ENCODE measurements at regions not wholly inside any gene's neighbourhood (a gene's known extent, or its start where the extent isn't known, plus 50 kb on each side); places are given as distances from the start of the nearest gene placed in this dataset.

DNA sequence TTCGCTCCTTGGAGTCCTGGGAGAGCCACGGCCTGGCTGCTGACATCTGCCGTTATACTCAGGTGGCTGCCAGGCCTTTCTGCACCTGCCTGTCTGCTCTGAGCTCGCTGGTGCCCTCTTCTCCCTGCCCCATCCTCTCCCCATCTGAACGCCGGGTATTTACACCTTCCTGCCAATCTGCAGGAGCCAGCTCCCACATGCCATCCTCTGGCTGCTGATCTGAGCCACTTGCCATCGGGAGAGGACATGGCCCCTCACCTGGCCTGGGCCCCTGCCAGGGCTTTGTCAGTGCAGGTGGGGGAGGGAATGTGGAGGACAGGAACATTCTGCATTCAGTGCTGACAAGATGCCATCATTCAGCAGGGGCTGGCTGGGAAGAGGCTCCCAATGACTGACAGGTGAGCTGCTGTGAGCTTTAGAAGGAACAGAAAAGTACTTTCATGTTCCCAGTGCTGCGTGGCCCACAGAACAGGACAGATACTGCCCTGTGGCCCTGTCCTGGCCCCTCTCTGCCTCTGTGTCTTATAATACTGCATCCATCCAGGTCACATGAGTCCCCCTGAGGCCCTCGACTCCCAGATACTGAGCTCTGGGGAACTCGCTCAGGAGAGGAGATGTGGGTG is 96.3 kb upstream of the ZNF469 start:
- no peak overlapping the region for H3K27ac ChIP-seq (ENCODE audit: low read depth, low read length)
- 83 to 94% (median 92%) methylated on average over 10 of the region's 10 CpGs for WGBS, 3 donors

DNA sequence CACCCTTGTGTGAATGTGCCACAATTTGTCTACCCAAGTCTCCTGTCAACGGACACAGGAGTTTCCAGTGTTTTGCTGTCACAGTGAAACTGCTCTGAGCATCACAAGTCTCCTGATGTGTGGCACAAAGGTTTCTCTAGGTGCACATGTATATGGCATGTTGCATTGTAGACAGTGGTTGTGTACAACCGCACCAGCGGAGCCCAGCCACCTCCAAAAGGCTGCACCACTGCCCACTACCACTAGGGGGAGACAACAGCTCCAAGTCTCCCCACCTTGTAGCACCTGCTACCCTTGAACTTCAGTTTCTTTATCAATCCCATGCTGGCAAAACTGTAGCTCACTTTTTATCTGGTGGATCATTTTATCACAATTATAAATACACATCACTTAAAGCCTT is 95.5 kb upstream of the ZNF469 start:
- 74 to 92% (median 90%) methylated on average over 3 of the region's 3 CpGs for WGBS, 3 donors
- H3K27ac ChIP-seq (ENCODE audit: low read depth, low read length) = no peak overlapping the region

DNA sequence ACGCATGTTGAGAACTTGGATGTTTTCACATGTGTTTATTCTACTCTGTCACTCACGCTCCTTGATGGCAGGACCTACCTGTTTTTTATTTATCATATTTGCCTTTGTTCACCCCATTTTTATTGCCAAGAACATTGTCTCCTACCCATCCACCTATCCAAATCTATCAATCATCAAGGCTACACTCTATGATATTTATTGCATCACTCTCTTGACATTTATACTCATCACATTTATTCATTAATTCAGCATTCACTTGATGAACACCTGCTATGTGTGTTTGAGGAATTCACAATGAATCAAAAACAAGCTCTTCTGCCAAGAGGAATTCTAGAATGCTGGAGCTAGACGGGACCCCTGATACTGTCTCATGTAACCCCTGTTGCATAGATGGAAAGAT is 94.5 kb upstream of the ZNF469 start:
- H3K27ac ChIP-seq (ENCODE audit: low read depth, low read length) = no peak overlapping the region
- 75 to 86% (median 85%) methylated on average over 3 of the region's 3 CpGs for WGBS, 3 donors

DNA sequence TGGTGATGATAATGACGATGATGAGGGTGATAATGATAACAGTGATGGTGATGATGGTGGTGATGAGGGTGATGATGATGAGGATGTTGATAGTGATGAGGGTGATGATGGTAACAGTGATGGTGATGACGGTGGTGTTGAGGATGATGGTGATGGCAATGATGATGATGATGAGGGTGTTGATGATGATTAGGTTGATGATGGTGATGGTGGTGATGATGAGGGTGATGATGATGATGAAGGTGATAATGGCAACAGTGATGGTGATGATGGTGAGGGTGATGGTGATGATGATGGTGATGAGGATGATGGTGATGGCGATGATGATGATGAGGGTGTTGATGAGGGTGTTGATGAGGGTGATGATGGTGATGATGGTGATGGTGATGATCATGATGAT is 93.8 kb upstream of the ZNF469 start:
- H3K27ac ChIP-seq (ENCODE audit: low read depth, low read length) = no peak overlapping the region
- WGBS, 3 donors = 90 to 97% (median 90%) methylated on average over 3 of the region's 3 CpGs

DNA sequence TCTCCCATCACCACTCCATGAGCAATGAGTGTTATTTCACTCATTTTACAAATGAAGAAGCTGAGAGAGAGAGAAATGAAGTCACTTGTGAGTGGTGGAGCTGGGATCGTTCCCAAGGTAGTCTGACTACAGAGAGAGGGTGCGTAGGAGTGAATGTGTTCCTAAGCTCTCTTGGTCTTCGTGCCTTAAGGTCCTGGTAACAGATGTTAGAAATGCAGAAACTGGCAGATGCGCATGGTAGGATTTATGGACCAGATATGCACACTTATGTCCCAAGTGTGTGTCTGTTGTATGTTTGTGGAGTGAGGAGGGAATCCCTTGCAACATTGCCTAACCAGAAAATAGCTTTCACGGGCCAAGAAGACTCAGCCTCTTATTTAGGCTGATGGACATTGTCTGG is 93.2 kb upstream of the ZNF469 start:
- no peak overlapping the region for H3K27ac ChIP-seq (ENCODE audit: low read depth, low read length)
- WGBS, 3 donors = 69 to 75% (median 69%) methylated on average over 5 of the region's 5 CpGs

DNA sequence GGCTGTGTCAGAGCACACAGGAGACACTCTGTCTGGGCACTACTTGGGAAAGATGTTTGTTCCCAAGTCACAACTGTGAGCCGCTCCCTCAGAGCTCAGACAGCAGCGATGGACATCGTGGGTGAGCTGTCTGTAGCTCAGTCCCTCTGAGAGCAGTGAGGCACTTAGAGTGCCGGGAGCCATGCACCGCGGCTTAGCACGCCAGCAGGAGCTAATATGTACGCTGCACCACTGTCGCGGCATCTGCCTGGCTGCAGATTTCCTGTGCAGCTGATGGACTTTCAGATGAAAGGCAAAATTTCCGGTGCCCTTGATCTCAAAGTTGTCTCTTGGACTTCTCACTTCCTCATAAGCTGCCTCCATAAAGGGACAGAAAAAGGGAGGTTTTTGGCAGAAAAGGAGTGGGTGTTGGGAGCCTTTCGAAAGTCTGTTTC is 92.8 kb upstream of the ZNF469 start:
- no peak overlapping the region for H3K27ac ChIP-seq (ENCODE audit: low read depth, low read length)

DNA sequence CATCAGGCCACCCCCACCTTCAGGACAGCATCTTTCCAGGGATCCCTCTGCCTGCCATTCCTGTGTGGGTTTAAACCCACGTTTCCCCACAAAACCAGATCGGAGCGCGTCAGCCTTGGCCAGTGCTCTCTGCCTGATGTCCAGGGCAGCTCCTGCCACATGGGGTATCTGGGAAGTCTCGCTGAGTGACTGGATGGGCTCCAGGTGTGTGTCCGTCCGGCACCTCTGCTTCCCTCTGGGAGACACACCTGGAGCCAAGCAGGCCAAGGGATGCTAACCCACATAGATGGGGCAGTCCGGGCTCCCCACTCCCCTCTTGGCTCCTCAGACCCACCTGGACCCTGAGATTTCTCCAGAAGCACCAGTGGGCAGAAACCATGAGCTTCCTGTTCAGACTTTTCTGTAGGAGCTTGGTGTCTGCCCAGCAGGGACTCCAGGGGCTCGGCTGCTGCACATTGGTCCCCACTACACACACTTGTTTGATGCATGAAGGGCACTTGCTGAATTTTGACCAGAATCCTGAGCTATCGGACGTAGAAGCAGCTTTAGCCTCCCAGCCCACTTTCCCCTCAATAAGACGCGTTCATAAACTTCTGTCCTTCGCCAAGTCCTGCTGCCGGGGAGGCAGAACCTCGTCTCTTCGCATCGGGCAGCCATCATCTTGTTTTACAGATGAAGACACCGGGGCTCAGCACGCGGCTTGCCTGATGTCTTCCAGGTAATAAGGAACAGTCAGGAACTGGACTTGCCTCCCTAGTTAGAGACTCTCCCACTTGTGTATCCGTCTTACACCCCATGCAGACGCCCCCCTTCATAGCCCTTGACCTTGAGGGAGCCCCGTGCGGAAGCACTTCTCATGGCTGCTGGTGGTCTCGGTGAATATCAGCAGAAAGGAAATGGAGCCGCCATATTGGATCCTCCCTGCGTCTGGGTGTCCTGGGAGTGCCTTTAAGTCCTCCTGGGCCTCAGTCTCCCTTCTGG is 91.6 kb upstream of the ZNF469 start:
- H3K27ac ChIP-seq (ENCODE audit: low read depth, low read length) = no peak overlapping the region
- 74 to 90% (median 80%) methylated on average over 28 of the region's 28 CpGs for WGBS, 3 donors

More for the DNA sequence above, 92.8 kb upstream of the ZNF469 start:
- WGBS, 3 donors = 28 to 66% (median 44%) methylated on average over 12 of the region's 12 CpGs

DNA sequence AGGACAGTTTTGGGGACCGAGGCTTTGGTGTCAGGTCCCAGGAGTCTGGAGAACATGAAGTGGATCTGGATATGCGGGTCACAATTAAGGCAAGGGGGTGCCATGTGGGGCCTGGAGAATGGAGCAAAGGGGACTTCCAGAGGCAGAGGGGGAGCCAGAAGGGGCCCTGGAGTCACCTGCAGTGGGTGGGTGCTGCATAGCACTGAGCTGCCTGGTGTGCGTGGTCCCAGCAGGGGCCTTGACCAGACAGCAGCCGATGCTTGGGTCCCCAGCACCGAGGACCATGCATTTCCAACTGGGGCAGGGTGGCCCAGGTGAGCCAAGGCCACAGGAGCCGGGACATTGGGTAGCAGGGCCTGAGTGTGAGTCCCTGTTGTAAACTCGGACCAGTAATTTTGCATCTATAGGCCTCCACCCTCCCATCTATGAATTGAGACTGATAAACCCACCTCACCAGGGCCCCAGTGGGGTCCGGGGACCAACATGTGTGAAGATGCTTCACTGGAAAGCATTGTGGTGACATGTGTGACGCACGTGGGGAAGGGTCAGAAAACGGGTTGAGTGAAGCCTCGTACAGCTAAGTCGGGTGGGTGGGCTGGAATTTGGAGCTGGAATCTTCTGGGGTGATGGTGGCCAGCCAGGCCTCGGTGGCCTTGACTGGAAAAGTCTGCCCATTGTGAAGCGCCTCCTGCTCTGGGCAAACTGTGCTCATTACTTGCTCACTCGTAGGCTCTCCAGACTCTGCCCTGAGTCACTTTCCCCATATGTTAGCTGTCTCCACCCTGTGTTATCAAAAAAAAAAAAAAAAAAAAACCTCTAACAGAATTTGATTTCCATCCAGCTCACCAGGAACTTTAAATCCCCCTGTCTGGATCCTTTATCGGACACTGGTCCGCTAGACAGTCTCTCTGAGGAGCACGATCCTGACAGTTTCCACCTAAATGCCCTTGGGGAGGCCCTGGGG is 90.5 kb upstream of the ZNF469 start:
- 90 to 95% (median 90%) methylated on average over 19 of the region's 19 CpGs for WGBS, 3 donors
- no peak overlapping the region for H3K27ac ChIP-seq (ENCODE audit: low read depth, low read length)

DNA sequence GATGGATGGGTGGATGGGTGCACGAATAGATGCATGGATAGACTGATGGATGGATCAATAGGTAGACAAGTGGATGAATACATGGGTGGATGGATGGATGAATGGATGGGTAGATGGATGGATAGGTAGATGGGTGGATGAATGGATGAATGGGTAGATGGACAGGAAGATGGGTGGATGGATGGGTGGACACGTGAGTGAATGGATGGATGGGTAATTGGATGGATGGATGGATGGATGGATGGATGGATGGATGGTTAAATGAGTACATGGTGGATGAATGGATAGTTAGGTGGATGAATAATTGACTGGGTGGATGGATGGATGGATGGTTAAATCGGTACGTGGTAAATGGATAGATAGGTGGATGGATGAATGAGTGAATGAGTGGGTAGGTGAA is 89.7 kb upstream of the ZNF469 start:
- H3K27ac ChIP-seq (ENCODE audit: low read depth, low read length) = no peak overlapping the region
- WGBS, 3 donors = 95 to 96% (median 95%) methylated on average over 4 of the region's 4 CpGs

DNA sequence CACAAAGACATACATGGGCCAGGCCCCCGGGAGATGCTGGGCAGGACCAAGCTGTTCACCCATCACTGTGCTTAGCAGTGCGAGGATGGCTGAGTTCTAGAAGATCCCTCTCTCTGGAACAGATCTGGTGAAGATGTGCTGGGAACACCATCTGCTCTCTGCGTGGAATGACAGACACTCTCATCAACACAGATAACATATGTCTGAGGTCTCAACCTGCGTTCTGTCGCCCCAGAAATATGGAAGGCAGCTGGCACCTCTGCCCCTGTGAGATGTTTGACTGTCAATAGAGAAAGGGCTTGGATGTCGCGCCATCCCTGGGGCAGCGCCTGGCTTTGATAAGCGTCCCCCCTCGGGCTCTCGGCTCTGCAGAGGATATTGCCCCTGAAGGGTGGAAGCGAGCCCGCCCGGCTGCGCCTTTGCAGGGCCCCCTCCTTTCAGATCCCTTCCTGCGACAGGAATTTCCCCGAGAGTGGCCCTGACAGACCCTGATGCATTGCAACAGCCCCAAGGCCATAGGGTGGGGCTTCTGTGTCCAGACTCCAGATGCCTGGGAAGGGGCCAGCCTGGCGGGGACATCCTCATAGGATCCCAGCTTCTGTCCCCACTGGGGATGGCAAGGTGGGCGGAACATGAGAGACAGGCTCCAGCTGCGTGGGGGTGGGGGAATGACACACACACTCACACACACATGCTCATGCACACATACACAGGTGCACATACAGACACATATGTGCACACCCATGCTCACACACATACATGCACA is 86.9 kb upstream of the ZNF469 start:
- no peak overlapping the region for H3K27ac ChIP-seq (ENCODE audit: low read depth, low read length)
- 53 to 68% (median 56%) methylated on average over 20 of the region's 20 CpGs for WGBS, 3 donors

DNA sequence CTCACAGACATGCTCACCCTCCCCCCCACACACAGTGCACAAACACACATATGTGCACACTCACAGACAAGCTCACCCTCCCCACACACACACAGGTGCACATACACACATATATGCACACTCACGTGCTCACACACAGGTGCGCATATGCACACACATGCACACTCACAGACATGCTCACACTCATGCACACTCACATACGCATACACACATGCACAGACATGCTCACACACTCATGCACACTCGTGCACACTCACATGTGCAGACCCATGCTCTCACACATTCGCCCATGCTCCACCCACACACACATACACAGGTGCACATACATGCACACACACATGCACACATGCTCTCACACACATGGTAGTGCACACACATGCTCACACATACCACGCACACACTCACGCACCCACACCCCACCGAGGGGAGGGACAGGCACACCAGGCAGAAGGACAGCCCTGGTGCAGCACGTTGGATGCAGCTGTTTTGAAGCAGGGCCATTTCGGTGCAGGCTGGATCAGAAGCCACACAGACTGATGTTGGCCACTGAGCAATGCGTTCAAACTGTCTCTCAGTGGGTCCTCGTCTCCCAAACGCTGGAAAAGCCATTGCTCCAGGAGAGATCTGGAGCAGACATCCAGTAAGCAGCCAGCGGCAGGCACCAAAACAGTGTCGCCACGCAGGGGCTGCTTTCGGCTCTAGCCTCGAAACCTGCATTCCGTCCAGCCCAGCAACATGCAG is 86.2 kb upstream of the ZNF469 start:
- WGBS, 3 donors = 74 to 84% (median 75%) methylated on average over 19 of the region's 19 CpGs
- H3K27ac ChIP-seq (ENCODE audit: low read depth, low read length) = no peak overlapping the region

DNA sequence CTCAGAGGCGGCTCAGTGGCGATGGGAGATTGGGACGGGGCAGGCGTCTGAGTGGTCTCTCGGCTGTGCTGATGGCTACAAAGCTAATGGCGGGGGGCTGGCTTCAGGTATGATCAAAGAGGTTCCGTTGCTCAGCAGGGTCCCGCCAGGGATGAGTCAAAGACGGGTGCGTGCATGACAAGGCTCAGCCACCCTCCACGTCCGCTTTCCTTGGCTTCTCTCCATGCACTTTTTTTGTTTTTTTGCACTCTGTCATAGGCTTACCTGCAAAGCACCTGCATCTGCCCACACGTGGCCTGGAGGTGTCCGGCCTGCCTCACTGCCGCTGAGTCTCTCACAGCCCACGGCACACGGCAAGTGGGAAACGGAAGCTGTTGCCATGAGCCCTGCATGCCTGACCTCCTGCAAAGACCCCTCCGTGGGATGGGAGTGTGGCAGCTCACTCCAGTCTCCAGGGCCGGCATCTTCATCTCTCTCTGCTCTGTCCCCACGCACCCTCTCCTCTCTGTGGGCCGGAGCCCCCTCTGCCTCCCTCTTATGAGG is 85.5 kb upstream of the ZNF469 start:
- no peak overlapping the region for H3K27ac ChIP-seq (ENCODE audit: low read depth, low read length)
- whole genome bisulfite sequencing, 3 donors = 76 to 89% (median 80%) methylated on average over 22 of the region's 22 CpGs

DNA sequence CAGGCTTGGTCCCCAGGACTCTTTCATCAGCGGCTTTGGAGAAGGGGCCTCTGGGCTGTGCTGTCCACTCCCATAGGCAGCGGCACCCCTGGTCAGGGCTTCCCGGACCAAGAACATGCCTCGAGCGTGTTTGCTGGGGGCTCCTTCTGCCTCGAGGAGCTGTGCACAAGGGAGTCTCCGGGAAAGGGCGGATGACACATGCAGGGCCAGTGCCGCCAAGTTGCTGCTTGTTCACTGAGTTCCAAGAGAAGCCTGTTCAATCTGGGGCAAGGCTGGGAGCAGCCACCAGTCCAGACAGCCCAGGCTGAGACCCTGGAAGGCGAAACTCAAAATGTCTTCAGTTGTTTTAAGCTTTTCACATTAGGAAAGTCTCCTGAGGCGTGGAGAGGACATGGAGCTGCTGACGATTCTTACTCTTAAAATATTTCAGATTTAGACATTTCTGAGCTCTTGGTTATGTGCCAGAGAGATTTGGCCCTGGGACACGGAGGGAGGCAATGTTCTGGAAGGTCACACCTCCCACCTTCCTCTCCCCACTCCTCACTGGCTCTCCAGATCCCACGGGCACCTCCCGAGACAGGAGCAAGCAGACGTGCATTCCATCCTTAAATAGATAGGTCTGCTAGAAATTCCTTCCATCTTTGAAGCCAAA is 84.5 kb upstream of the ZNF469 start:
- H3K27ac ChIP-seq (ENCODE audit: low read depth, low read length) = no peak overlapping the region
- 44 to 64% (median 53%) methylated on average over 16 of the region's 16 CpGs for WGBS, 3 donors

DNA sequence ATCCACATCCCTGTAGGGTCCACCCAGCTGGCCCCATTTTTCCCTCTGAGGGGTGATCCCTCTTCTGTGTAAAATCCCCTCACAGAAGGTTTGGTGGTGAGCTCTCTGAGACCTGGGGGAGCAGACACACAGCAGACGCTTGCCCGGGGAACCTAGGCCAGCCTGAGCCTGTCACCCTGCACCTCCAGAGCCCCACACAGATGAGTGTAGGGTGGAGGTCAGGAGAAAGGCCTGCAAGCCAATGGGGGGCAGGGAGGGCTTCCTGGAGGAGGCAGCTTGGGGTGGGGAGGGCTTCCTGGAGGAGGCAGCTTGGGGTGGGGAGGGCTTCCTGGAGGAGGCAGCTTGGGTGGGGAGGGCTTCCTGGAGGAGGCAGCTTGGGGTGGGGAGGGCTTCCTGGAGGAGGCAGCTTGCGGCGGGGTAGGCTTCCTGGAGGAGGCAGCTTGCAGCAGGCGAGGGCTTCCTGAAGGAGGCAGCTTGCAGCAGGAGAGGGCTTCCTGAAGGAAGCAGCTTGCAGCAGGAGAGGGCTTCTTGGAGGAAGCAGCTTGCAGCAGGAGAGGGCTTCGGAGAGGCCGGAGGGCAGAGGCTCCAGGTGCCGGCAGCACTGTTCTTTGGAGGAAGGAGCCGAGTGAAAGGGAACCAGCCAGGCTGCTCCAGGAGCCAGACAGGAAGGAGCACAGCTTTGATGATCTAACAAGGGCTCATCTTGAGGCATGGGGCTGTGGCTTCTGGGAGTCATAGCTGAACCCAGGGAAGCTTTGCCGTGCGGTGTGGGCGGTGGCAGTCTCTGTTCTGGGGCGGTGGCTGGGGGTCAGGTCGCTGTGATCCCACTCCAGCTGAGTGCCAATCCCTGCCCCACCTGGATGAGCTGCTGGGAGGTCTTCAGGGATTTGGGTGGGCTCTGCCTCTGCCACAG is 83.7 kb upstream of the ZNF469 start:
- no peak overlapping the region for H3K27ac ChIP-seq (ENCODE audit: low read depth, low read length)
- 48 to 75% (median 57%) methylated on average over 14 of the region's 14 CpGs for WGBS, 3 donors

DNA sequence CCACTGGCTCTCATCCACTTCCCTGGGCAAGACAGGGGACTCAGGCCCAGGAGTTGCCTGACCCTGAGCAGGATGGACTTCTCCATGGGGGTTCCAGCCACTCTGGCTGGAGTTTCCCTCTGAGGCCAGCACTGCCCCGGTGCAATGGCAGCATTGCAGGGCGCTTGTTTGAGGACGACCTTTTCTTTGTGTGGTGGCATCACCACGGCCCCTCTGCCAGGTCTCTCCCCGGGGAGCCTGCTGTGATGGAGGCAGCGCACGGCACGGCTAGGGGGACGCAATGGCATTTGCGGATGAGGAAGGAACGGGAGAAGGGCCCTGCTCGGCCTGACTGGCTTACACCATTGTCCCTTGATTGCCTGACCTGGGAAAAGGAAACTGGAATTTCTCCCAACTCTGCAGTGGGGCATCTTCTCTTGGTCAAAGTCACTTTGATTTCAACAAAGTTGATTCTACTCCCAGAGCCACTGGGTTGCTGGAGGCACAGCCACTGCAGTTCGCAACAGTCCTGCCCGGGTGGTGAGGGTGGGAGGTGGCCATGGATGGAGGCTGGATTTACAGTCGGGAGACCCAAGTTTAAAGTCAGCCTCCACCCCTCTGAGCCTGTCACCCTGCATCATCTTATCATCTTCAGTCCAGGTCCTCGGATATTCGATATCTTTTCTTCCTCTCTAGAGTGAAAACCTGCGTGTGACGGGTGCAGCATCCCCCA is 82.9 kb upstream of the ZNF469 start:
- no peak overlapping the region for H3K27ac ChIP-seq (ENCODE audit: low read depth, low read length)
- 82 to 89% (median 84%) methylated on average over 19 of the region's 19 CpGs for WGBS, 3 donors

All from adipose tissue (tissue), 3 donors.